Liver (tissue), 3 donors: ENCODE measurements at regions not wholly inside any gene's neighbourhood (a gene's known extent, or its start where the extent isn't known, plus 50 kb on each side); places are given as distances from the start of the nearest gene placed in this dataset.

ENCODE experiments used
- CTCF ChIP-seq: fragments of 150-350 bp; IDR thresholded peaks from 2 replicates; pipeline ENCODE4 v1.5.1; 2017; ENCODE audit warnings: improper control_type of control experiment, low read depth, low read length; ENCODE audit not compliant: missing input control
- HNF4A ChIP-seq, 2 donors: conservative IDR thresholded peaks; 2 replicates each; pipeline ENCODE4 v1.6.1; 2016; ENCODE audit warnings: antibody characterized with exemption in 2 of 2, mild to moderate bottlenecking in 2 of 2
- HNF4G ChIP-seq: IDR thresholded peaks from 2 replicates; pipeline ENCODE4 v1.6.1; 2016; ENCODE audit warnings: antibody characterized with exemption
- RAD21 ChIP-seq, 2 donors: IDR thresholded peaks; 2 replicates each; pipeline ENCODE4 v1.6.1; 2016; ENCODE audit warnings: antibody characterized with exemption in 2 of 2, mild to moderate bottlenecking in 2 of 2
- RXRA ChIP-seq, 2 donors: IDR thresholded peaks; 2 replicates each; pipeline ENCODE4 v1.6.1; 2017 to 2018; ENCODE audit warnings: antibody characterized with exemption in 2 of 2, mild to moderate bottlenecking in 1 of 2
- SP1 ChIP-seq: IDR thresholded peaks from 2 replicates; pipeline ENCODE4 v1.6.1; 2018; ENCODE audit warnings: antibody characterized with exemption, mild to moderate bottlenecking
- YY1 ChIP-seq: IDR thresholded peaks from 2 replicates; pipeline ENCODE4 v1.6.1; 2016; ENCODE audit warnings: antibody characterized with exemption, mild to moderate bottlenecking
- ZBTB33 ChIP-seq: IDR thresholded peaks from 2 replicates; pipeline ENCODE4 v1.6.1; 2016; ENCODE audit warnings: antibody characterized with exemption
- TF ChIP-seq, protein P1 (sequence below): IDR thresholded peaks from 2 replicates; pipeline ENCODE4 v1.6.1; 2016; ENCODE audit warnings: antibody characterized with exemption, mild to moderate bottlenecking
- TF ChIP-seq, protein P2 (sequence below): IDR thresholded peaks from 2 replicates; pipeline ENCODE4 v1.6.1; 2016; ENCODE audit warnings: antibody characterized with exemption
- TF ChIP-seq, protein P3 (sequence below): IDR thresholded peaks from 2 replicates; pipeline ENCODE4 v1.6.1; 2016; ENCODE audit warnings: antibody characterized with exemption
- donor health status: healthy.
- donor health status: healthy.

GRCh38 chr4:27087306-27088045 is 226.8 kb downstream of the STIM2 start:
- no peak for TF ChIP-seq RXRA (IDR thresholded peaks at IDR 0.05)
- TF ChIP-seq HNF4G: no peak
- TF ChIP-seq, protein P1, sequence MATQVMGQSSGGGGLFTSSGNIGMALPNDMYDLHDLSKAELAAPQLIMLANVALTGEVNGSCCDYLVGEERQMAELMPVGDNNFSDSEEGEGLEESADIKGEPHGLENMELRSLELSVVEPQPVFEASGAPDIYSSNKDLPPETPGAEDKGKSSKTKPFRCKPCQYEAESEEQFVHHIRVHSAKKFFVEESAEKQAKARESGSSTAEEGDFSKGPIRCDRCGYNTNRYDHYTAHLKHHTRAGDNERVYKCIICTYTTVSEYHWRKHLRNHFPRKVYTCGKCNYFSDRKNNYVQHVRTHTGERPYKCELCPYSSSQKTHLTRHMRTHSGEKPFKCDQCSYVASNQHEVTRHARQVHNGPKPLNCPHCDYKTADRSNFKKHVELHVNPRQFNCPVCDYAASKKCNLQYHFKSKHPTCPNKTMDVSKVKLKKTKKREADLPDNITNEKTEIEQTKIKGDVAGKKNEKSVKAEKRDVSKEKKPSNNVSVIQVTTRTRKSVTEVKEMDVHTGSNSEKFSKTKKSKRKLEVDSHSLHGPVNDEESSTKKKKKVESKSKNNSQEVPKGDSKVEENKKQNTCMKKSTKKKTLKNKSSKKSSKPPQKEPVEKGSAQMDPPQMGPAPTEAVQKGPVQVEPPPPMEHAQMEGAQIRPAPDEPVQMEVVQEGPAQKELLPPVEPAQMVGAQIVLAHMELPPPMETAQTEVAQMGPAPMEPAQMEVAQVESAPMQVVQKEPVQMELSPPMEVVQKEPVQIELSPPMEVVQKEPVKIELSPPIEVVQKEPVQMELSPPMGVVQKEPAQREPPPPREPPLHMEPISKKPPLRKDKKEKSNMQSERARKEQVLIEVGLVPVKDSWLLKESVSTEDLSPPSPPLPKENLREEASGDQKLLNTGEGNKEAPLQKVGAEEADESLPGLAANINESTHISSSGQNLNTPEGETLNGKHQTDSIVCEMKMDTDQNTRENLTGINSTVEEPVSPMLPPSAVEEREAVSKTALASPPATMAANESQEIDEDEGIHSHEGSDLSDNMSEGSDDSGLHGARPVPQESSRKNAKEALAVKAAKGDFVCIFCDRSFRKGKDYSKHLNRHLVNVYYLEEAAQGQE: no peak
- TF ChIP-seq CTCF: no peak
- TF ChIP-seq, protein P2, sequence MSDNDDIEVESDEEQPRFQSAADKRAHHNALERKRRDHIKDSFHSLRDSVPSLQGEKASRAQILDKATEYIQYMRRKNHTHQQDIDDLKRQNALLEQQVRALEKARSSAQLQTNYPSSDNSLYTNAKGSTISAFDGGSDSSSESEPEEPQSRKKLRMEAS: no peak
- TF ChIP-seq, protein P3, sequence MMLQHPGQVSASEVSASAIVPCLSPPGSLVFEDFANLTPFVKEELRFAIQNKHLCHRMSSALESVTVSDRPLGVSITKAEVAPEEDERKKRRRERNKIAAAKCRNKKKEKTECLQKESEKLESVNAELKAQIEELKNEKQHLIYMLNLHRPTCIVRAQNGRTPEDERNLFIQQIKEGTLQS: no peak
- TF ChIP-seq SP1: no peak
- TF ChIP-seq RAD21 (IDR thresholded peaks at IDR 0.05): no peak
- no peak for TF ChIP-seq HNF4A (conservative IDR thresholded peaks at IDR 0.05)
- no peak for TF ChIP-seq ZBTB33
- TF ChIP-seq YY1: no peak
